Activated CD4-positive, alpha-beta T cell treated with anti-CD3 and anti-CD28 coated beads, Interleukin-2, amount 50 U/mL, for 16 hours (primary cell): ENCODE measurements at regions not wholly inside any gene's neighbourhood (a gene's known extent, or its start where the extent isn't known, plus 50 kb on each side); places are given as distances from the start of the nearest gene placed in this dataset.
"Not testable (repeated sequence)": the region's sequence is repeated elsewhere in the genome, so short reads cannot be mapped to it uniquely, and the experiment has no call there.

Experiments
- DNase-seq: peaks from one replicate; pipeline ENCODE4 v3.0.0-alpha.2; 2020

- DNase-seq = no peak
Measured at GRCh38 chr13:53301449-53301848, 272.8 kb downstream of the OLFM4 start.

GRCh38 chr13:53305419-53305818 lies 276.8 kb downstream of the OLFM4 start:
- not testable (repeated sequence) for DNase-seq

GRCh38 chr13:53310786-53311185 lies 282.2 kb downstream of the OLFM4 start:
- DNase-seq = no peak

GRCh38 chr13:53311561-53311960 lies 282.9 kb downstream of the OLFM4 start:
- no peak for DNase-seq

GRCh38 chr13:53321296-53321801 lies 292.7 kb downstream of the OLFM4 start:
- no peak for DNase-seq

GRCh38 chr13:53324656-53325055 lies 296.0 kb downstream of the OLFM4 start:
- DNase-seq = no peak

- DNase-seq = no peak
Measured at GRCh38 chr13:53326716-53327115, 298.1 kb downstream of the OLFM4 start.

GRCh38 chr13:53327680-53328315 lies 299.2 kb downstream of the OLFM4 start:
- no peak for DNase-seq

GRCh38 chr13:53336441-53337160 lies 308.0 kb downstream of the OLFM4 start:
- no peak for DNase-seq

GRCh38 chr13:53338760-53339159 lies 310.1 kb downstream of the OLFM4 start:
- no peak for DNase-seq

- DNase-seq = peak; percentile 1
Measured at GRCh38 chr13:53340505-53341143, 312.0 kb downstream of the OLFM4 start.

- DNase-seq = no peak
Measured at GRCh38 chr13:53341144-53341510, 312.5 kb downstream of the OLFM4 start.

- no peak for DNase-seq
Measured at GRCh38 chr13:53342623-53343360, 314.2 kb downstream of the OLFM4 start.

GRCh38 chr13:53343361-53343744 lies 314.7 kb downstream of the OLFM4 start:
- no peak for DNase-seq

GRCh38 chr13:53351021-53351420 lies 322.4 kb downstream of the OLFM4 start:
- no peak for DNase-seq

GRCh38 chr13:53357582-53357981 lies 329.0 kb downstream of the OLFM4 start:
- DNase-seq = no peak

GRCh38 chr13:53368948-53369347 lies 340.3 kb downstream of the OLFM4 start:
- no peak for DNase-seq

- no peak for DNase-seq
Measured at GRCh38 chr13:53379485-53379884, 350.9 kb downstream of the OLFM4 start.

GRCh38 chr13:53382008-53382407 lies 353.4 kb downstream of the OLFM4 start:
- DNase-seq = no peak

GRCh38 chr13:53398051-53398450 lies 369.4 kb downstream of the OLFM4 start:
- DNase-seq = no peak

- no peak for DNase-seq
Measured at GRCh38 chr13:53405616-53406015, 377.0 kb downstream of the OLFM4 start.

- DNase-seq = no peak
Measured at GRCh38 chr13:53408306-53408705, 379.7 kb downstream of the OLFM4 start.

- DNase-seq = no peak
Measured at GRCh38 chr13:53408847-53409568, 380.4 kb downstream of the OLFM4 start.
